ENCODE measurements at regions not wholly inside any gene's neighbourhood (a gene's known extent, or its start where the extent isn't known, plus 50 kb on each side); places are given as distances from the start of the nearest gene placed in this dataset.
"Not testable (repeated sequence)": the region's sequence is repeated elsewhere in the genome, so short reads cannot be mapped to it uniquely, and the experiment has no call there.

GRCh38 chr6:4640139-4640538 lies 136.1 kb upstream of the CDYL start:
- no peaks in the 10 kb centered on the region for H3K27me3 ChIP-seq (ENCODE audit: control insufficient read depth, insufficient read depth, low read length, poor library complexity, severe bottlenecking)
- H3K36me3 ChIP-seq (ENCODE audit: control insufficient read depth, insufficient read depth, low read length): no peaks in the 10 kb centered on the region
- H3K4me3 ChIP-seq (ENCODE audit: insufficient read depth, low read depth, low read length): no peak overlapping the region
- H3K27ac ChIP-seq (ENCODE audit: insufficient read depth, low read depth, low read length, poor library complexity, severe bottlenecking): no peak overlapping the region
- H3K4me1 ChIP-seq (ENCODE audit: control insufficient read depth, insufficient read depth, low read length): no peaks in the 10 kb centered on the region
- H3K9me3 ChIP-seq (ENCODE audit: control insufficient read depth, low read length): no peaks in the 10 kb centered on the region
- WGBS, 2 experiments: 76 to 81% methylated on average over 4 of the region's 4 CpGs

- no peaks in the 10 kb centered on the region for H3K9me3 ChIP-seq (ENCODE audit: control insufficient read depth, low read length)
- no peak overlapping the region for H3K4me3 ChIP-seq (ENCODE audit: insufficient read depth, low read depth, low read length)
- H3K27ac ChIP-seq (ENCODE audit: insufficient read depth, low read depth, low read length, poor library complexity, severe bottlenecking): no peak overlapping the region
- H3K27me3 ChIP-seq (ENCODE audit: control insufficient read depth, insufficient read depth, low read length, poor library complexity, severe bottlenecking): no peaks in the 10 kb centered on the region
- no peaks in the 10 kb centered on the region for H3K36me3 ChIP-seq (ENCODE audit: control insufficient read depth, insufficient read depth, low read length)
- no peaks in the 10 kb centered on the region for H3K4me1 ChIP-seq (ENCODE audit: control insufficient read depth, insufficient read depth, low read length)
- 88 to 90% methylated on average over 1 of the region's 1 CpG for WGBS, 2 experiments
Observed at GRCh38 chr6:4638641-4639040, 137.6 kb upstream of the CDYL start.

- H3K4me1 ChIP-seq (ENCODE audit: control insufficient read depth, insufficient read depth, low read length): no peaks in the 10 kb centered on the region
- 94 to 97% methylated on average over 5 of the region's 5 CpGs for WGBS, 2 experiments
- H3K9me3 ChIP-seq (ENCODE audit: control insufficient read depth, low read length): no peaks in the 10 kb centered on the region
- H3K36me3 ChIP-seq (ENCODE audit: control insufficient read depth, insufficient read depth, low read length): no peaks in the 10 kb centered on the region
- no peak overlapping the region for H3K4me3 ChIP-seq (ENCODE audit: insufficient read depth, low read depth, low read length)
- H3K27me3 ChIP-seq (ENCODE audit: control insufficient read depth, insufficient read depth, low read length, poor library complexity, severe bottlenecking): no peaks in the 10 kb centered on the region
- no peak overlapping the region for H3K27ac ChIP-seq (ENCODE audit: insufficient read depth, low read depth, low read length, poor library complexity, severe bottlenecking)
Observed at GRCh38 chr6:4637691-4638433, 138.3 kb upstream of the CDYL start.

GRCh38 chr6:4636881-4637224 lies 139.4 kb upstream of the CDYL start:
- WGBS, 2 experiments: 91 to 98% methylated on average over 2 of the region's 2 CpGs
- Histone ChIP-seq H3K9me3 (ENCODE audit: control insufficient read depth, low read length) (no peaks in the 10 kb centered on the region), H3K36me3 (ENCODE audit: control insufficient read depth, insufficient read depth, low read length) (no peaks in the 10 kb centered on the region), H3K27me3 (ENCODE audit: control insufficient read depth, insufficient read depth, low read length, poor library complexity, severe bottlenecking) (no peaks in the 10 kb centered on the region), H3K4me3 (ENCODE audit: insufficient read depth, low read depth, low read length) (no peak overlapping the region), H3K27ac (ENCODE audit: insufficient read depth, low read depth, low read length, poor library complexity, severe bottlenecking) (no peak overlapping the region), H3K4me1 (ENCODE audit: control insufficient read depth, insufficient read depth, low read length) (no peaks in the 10 kb centered on the region)

- H3K4me3 ChIP-seq (ENCODE audit: insufficient read depth, low read depth, low read length): no peak overlapping the region
- no peaks in the 10 kb centered on the region for H3K36me3 ChIP-seq (ENCODE audit: control insufficient read depth, insufficient read depth, low read length)
- WGBS, 2 experiments: 89 to 95% methylated on average over 14 of the region's 14 CpGs
- no peaks in the 10 kb centered on the region for H3K27me3 ChIP-seq (ENCODE audit: control insufficient read depth, insufficient read depth, low read length, poor library complexity, severe bottlenecking)
- no peaks in the 10 kb centered on the region for H3K4me1 ChIP-seq (ENCODE audit: control insufficient read depth, insufficient read depth, low read length)
- no peaks in the 10 kb centered on the region for H3K9me3 ChIP-seq (ENCODE audit: control insufficient read depth, low read length)
- no peak overlapping the region for H3K27ac ChIP-seq (ENCODE audit: insufficient read depth, low read depth, low read length, poor library complexity, severe bottlenecking)
Observed at GRCh38 chr6:4636191-4636880, 139.9 kb upstream of the CDYL start.

GRCh38 chr6:4635666-4636065 lies 140.5 kb upstream of the CDYL start:
- H3K27me3 ChIP-seq (ENCODE audit: control insufficient read depth, insufficient read depth, low read length, poor library complexity, severe bottlenecking): no peaks in the 10 kb centered on the region
- WGBS, 2 experiments: 89 to 92% methylated on average over 5 of the region's 5 CpGs

GRCh38 chr6:4632421-4632820 lies 143.8 kb upstream of the CDYL start:
- Histone ChIP-seq H3K9me3 (ENCODE audit: control insufficient read depth, low read length) (no peaks in the 10 kb centered on the region), H3K27me3 (ENCODE audit: control insufficient read depth, insufficient read depth, low read length, poor library complexity, severe bottlenecking) (no peaks in the 10 kb centered on the region), H3K4me3 (ENCODE audit: insufficient read depth, low read depth, low read length) (no peak overlapping the region), H3K36me3 (ENCODE audit: control insufficient read depth, insufficient read depth, low read length) (no peaks in the 10 kb centered on the region), H3K27ac (ENCODE audit: insufficient read depth, low read depth, low read length, poor library complexity, severe bottlenecking) (no peak overlapping the region), H3K4me1 (ENCODE audit: control insufficient read depth, insufficient read depth, low read length) (no peaks in the 10 kb centered on the region)
- WGBS, 2 experiments: 97 to 98% methylated on average over 2 of the region's 2 CpGs

More at GRCh38 chr6:4635666-4636065, 140.5 kb upstream of the CDYL start:
- H3K36me3 ChIP-seq (ENCODE audit: control insufficient read depth, insufficient read depth, low read length): no peaks in the 10 kb centered on the region
- H3K27ac ChIP-seq (ENCODE audit: insufficient read depth, low read depth, low read length, poor library complexity, severe bottlenecking): no peak overlapping the region
- H3K9me3 ChIP-seq (ENCODE audit: control insufficient read depth, low read length): no peaks in the 10 kb centered on the region
- no peaks in the 10 kb centered on the region for H3K4me1 ChIP-seq (ENCODE audit: control insufficient read depth, insufficient read depth, low read length)
- H3K4me3 ChIP-seq (ENCODE audit: insufficient read depth, low read depth, low read length): no peak overlapping the region

GRCh38 chr6:4629789-4630188 lies 146.4 kb upstream of the CDYL start:
- H3K9me3 ChIP-seq (ENCODE audit: control insufficient read depth, low read length); H3K36me3 ChIP-seq (ENCODE audit: control insufficient read depth, insufficient read depth, low read length); H3K4me3 ChIP-seq (ENCODE audit: insufficient read depth, low read depth, low read length); H3K27me3 ChIP-seq (ENCODE audit: control insufficient read depth, insufficient read depth, low read length, poor library complexity, severe bottlenecking); H3K4me1 ChIP-seq (ENCODE audit: control insufficient read depth, insufficient read depth, low read length); H3K27ac ChIP-seq (ENCODE audit: insufficient read depth, low read depth, low read length, poor library complexity, severe bottlenecking): not testable (repeated sequence)
- WGBS, 2 experiments: 94 to 100% methylated on average over 1 of the region's 1 CpG

GRCh38 chr6:4625557-4625956 lies 150.6 kb upstream of the CDYL start:
- Histone ChIP-seq H3K9me3 (ENCODE audit: control insufficient read depth, low read length) (no peaks in the 10 kb centered on the region), H3K36me3 (ENCODE audit: control insufficient read depth, insufficient read depth, low read length) (no peaks in the 10 kb centered on the region), H3K4me1 (ENCODE audit: control insufficient read depth, insufficient read depth, low read length) (no peaks in the 10 kb centered on the region), H3K27me3 (ENCODE audit: control insufficient read depth, insufficient read depth, low read length, poor library complexity, severe bottlenecking) (no peaks in the 10 kb centered on the region), H3K4me3 (ENCODE audit: insufficient read depth, low read depth, low read length) (no peak overlapping the region), H3K27ac (ENCODE audit: insufficient read depth, low read depth, low read length, poor library complexity, severe bottlenecking) (no peak overlapping the region)
- WGBS, 2 experiments: 92 to 95% methylated on average over 6 of the region's 6 CpGs

GRCh38 chr6:4624726-4625125 lies 151.5 kb upstream of the CDYL start:
- 92 to 95% methylated on average over 6 of the region's 7 CpGs for WGBS, 2 experiments

More at GRCh38 chr6:4624726-4625125, 151.5 kb upstream of the CDYL start:
- Histone ChIP-seq H3K4me1 (ENCODE audit: control insufficient read depth, insufficient read depth, low read length) (no peaks in the 10 kb centered on the region), H3K4me3 (ENCODE audit: insufficient read depth, low read depth, low read length) (no peak overlapping the region), H3K27ac (ENCODE audit: insufficient read depth, low read depth, low read length, poor library complexity, severe bottlenecking) (no peak overlapping the region), H3K9me3 (ENCODE audit: control insufficient read depth, low read length) (no peaks in the 10 kb centered on the region), H3K27me3 (ENCODE audit: control insufficient read depth, insufficient read depth, low read length, poor library complexity, severe bottlenecking) (no peaks in the 10 kb centered on the region), H3K36me3 (ENCODE audit: control insufficient read depth, insufficient read depth, low read length) (no peaks in the 10 kb centered on the region)

All from ectodermal cell (in vitro differentiated cells).